Pons (tissue), 1 donor: ENCODE measurements at regions not wholly inside any gene's neighbourhood (a gene's known extent, or its start where the extent isn't known, plus 50 kb on each side); places are given as distances from the start of the nearest gene placed in this dataset.
A peak's percentile ranks its signal among the peaks of the same experiment; 100 is the strongest.
"Not testable (repeated sequence)": the region's sequence is repeated elsewhere in the genome, so short reads cannot be mapped to it uniquely, and the experiment has no call there.

Source experiments
- DNase-seq: peaks from one replicate; pipeline ENCODE4 v3.0.0-alpha.2; 2016; ENCODE audit warnings: low spot score

- DNase-seq = no peak
These were observed 64.1 kb upstream of the MMS22L start for GRCh38 chr6:97347111-97347510.

- no peak for DNase-seq
These were observed 78.3 kb upstream of the MMS22L start for GRCh38 chr6:97361286-97361685.

GRCh38 chr6:97364327-97364726, 81.3 kb upstream of the MMS22L start:
- no peak for DNase-seq

GRCh38 chr6:97382071-97382470, 99.1 kb upstream of the MMS22L start:
- DNase-seq = not testable (repeated sequence)

- no peak for DNase-seq
These were observed 109.7 kb upstream of the MMS22L start for GRCh38 chr6:97392735-97393134.

GRCh38 chr6:97394160-97394748, 111.2 kb upstream of the MMS22L start:
- peak; percentile 79 for DNase-seq

GRCh38 chr6:97396880-97397279, 113.9 kb upstream of the MMS22L start:
- no peak for DNase-seq

- DNase-seq = no peak
These were observed 116.2 kb upstream of the MMS22L start for GRCh38 chr6:97399208-97399607.

GRCh38 chr6:97401533-97401932, 118.5 kb upstream of the MMS22L start:
- DNase-seq = no peak

- DNase-seq = peak; percentile 53
These were observed 122.9 kb upstream of the MMS22L start for GRCh38 chr6:97405818-97406409.

GRCh38 chr6:97406633-97407032, 123.6 kb upstream of the MMS22L start:
- DNase-seq = no peak

GRCh38 chr6:97411610-97412009, 128.6 kb upstream of the MMS22L start:
- no peak for DNase-seq

GRCh38 chr6:97412511-97412910, 129.5 kb upstream of the MMS22L start:
- no peak for DNase-seq

- no peak for DNase-seq
These were observed 139.2 kb upstream of the MMS22L start for GRCh38 chr6:97422171-97422570.

GRCh38 chr6:97423190-97423589, 140.2 kb upstream of the MMS22L start:
- no peak for DNase-seq

- DNase-seq = no peak
These were observed 144.6 kb upstream of the MMS22L start for GRCh38 chr6:97427648-97428047.

- peak; percentile 98 for DNase-seq
These were observed 154.1 kb upstream of the MMS22L start for GRCh38 chr6:97437087-97437486.

GRCh38 chr6:97438011-97438671, 155.1 kb upstream of the MMS22L start:
- peak; percentile 48 for DNase-seq

GRCh38 chr6:97440590-97441176, 157.7 kb upstream of the MMS22L start:
- peak; percentile 95 for DNase-seq

GRCh38 chr6:97443408-97444080, 160.5 kb upstream of the MMS22L start:
- DNase-seq = no peak

GRCh38 chr6:97445407-97445806, 162.4 kb upstream of the MMS22L start:
- DNase-seq = peak; percentile 28

- peak; percentile 71 for DNase-seq
These were observed 166.5 kb upstream of the MMS22L start for GRCh38 chr6:97449444-97449966.
